Femur (tissue), 1 donor: ENCODE measurements at regions not wholly inside any gene's neighbourhood (a gene's known extent, or its start where the extent isn't known, plus 50 kb on each side); places are given as distances from the start of the nearest gene placed in this dataset.
"Not testable (repeated sequence)": the region's sequence is repeated elsewhere in the genome, so short reads cannot be mapped to it uniquely, and the experiment has no call there.

Experiments used
- DNase-seq: peaks from one replicate; pipeline ENCODE4 v3.0.0-alpha.2; 2017

DNA sequence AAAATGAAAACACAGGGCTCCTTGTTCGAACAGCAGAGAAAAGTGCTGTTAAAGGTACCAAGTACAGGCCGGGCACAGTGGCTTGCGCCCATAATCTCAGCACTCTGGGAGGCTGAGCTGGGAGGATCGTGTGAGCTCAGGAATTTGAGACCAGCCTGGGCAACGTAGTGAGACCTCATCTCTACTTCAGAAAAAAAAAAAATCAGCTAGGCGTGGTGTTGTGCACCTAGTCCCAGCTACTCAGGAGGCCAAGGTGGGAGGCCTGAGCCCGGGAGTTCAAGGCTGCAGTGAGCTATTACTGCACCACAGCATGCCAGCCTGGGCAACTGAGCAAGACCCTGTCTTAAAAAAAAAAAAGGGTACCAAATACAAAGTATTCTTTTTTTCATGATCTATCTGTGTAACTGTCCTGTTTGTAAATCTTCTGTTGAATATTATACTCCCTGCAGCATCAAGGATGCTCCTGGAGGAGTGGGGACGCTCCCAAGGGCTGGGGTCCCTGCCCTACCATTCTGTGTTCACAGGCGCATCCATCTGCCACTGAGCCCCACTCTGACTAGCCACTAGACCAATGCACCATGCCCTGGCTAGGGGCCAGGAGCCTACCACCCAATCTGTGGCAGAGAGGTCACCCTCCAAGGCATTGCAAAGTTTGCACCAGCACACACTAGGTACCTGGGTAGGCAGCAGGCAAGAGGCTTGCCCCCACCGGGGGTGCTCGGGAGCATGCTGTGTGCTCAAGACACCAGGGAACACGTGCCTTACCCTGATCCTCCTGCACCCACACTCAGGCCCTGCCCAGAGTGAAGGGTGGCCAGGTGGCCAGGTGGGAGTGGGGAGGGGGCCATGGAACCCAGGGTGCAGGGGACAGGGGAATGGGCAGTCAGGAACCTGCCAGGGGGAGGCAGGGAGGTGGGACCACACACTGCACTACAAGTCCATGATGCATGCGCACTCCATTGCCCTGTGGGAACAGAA, 67.3 kb upstream of the KMT2C start:
- no peak for DNase-seq

DNA sequence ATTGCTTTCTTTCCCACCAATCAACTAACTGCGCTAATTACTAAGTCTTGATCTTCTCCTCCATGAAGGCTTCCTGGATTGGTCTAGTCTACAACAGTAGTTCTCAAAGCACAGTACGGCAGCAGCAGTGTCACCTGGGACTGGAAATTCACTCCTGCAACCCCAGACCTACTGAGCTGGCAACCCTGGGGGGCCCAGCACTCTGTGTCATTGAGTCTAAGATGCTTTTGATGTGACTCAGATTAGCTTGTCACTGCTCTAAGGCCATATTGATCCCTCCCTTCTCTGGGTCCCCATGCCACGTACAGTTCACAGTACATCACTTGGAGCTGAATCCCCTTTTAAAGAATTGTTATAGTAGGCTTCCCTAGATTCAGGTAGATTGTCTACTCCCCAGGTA, 65.7 kb upstream of the KMT2C start:
- no peak for DNase-seq

DNA sequence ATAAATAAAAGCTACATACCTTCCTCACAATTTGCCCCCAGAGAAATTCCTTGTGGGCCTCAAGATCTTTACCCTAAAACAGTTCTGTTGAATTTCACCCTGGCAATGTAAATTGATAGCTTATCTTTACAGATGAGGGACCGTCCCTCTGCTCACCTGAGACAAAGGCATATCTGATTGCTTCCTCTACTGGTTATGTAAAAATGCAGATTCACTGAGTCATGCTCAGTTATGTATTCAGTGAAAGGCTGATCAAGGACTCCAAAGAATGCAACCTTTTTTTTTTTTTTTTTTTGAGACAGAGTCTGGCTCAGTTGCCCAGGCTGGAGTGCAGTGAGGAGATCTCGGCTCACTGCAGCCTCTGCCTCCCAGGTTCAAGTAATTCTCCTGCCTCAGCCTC, 64.2 kb upstream of the KMT2C start:
- not testable (repeated sequence) for DNase-seq

DNA sequence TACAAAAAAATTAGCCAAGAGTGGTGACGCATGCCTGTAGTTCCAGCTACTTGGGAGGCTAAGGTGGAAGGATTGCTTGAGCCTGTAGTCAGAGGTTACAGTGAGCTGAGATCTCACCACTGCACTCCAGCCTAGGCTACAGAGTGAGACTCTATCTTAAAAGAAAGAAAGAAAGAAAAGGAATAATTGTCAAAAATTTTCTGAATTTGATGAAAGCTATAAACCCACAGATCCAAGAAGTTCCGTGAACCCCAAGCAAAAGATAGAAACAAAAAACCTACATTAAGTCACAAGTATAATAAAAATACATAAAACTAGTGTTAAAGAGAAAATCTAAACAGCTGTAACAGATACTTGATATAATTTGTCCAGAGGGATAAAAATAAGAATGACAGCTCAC, 60.1 kb upstream of the KMT2C start:
- no peak for DNase-seq

DNA sequence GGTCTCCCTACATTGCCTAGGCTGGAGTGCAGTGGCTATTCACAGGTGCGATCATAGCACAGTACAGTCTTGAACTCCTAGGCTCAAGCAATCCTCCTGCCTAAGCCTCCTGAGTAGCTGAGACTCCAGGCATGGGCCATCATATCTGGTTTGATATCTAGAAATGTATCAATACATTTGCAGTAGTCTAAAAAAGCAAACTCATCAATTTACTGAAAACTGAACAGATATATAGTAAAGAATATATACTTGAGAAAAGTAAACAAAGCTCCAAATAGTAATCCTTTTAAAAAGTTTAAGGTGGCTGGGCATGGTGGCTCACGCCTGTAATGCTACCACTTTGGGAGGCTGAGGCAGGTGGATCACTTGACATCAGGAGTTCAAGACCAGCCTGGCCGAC, 57.1 kb upstream of the KMT2C start:
- DNase-seq = no peak

DNA sequence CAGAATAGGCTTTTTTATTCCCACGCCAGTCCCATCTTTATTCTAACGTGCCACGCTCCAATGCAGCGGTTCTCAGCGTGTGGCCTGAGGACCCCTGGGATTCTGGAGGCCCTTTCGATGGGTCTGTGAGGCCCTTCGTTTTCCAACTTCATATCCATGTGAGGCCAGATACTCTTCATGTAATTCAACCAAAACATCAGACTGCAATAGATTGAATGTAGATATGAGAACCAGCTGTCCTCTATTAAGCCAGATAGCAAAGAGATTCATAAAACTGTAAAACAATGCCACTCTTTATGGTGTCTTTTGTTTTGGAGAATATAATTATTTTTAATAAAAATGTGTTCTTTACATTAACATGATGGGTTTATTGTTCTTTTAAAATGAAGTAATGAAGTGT, 53.2 kb upstream of the KMT2C start:
- DNase-seq = no peak

DNA sequence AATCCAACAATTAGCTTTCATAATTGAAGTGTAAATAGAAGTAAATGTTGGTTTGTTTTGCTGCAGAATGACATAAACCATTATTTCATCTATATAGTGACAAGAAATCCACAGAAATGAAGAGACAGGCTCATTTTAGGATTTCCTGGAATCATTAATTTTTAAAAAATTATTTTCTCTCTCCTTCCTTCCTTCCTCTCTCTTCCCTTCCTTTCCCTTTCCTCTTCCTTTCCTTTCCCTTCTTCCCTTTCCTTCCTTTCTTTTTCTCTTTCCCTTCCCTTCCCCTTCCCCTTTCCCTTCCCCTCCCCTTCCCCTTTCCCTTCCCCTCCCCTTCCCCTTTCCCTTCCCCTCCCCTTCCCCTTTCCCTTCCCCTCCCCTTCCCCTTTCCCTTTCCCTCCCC, 51.2 kb upstream of the KMT2C start:
- no peak for DNase-seq

DNA sequence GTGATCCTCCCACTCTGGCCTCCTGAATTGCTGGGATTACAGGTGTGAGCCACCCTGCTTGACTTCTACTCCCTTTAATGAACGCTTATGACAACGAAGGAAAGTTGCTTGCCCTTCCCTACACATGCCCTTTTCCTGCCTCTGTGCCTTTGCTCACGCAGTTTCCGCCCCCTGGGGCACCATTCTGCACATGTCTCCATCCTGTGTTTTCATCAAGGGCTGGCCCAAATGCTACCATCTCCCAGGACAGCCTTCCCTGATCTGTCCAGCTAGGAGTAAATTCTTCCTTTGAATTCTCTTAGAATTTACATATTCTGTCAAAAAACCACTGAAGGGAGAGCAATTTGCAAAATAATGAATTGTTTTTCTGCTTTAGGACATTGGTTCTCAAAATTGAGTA, 50.0 kb upstream of the KMT2C start:
- DNase-seq = no peak
